ENCODE measurements at regions not wholly inside any gene's neighbourhood (a gene's known extent, or its start where the extent isn't known, plus 50 kb on each side); places are given as distances from the start of the nearest gene placed in this dataset.
"Not testable (repeated sequence)": the region's sequence is repeated elsewhere in the genome, so short reads cannot be mapped to it uniquely, and the experiment has no call there.

- not testable (repeated sequence) for DNase-seq
These were observed 180.9 kb downstream of the CEP170 start for GRCh38 chr1:243074224-243074623.

DNA sequence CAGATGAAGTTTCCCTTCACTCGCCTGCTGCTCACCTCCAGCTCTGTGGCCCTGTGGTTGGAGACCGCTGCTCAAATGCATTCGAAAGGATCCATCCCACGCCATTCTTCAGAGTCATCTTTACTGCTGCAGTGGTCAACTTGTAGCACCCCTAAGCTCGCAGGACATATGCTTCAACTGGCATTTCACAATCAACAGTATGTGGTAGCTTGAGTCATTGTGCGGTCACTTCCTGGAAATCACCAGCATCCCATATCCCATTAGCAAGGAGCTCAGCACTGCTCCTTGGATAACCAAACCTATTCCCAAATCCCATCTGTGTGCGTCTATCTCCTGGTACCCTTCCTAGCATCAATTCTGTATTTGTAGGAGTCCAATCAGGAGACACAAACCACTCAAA is 188.0 kb downstream of the CEP170 start:
- DNase-seq = not testable (repeated sequence)

DNA sequence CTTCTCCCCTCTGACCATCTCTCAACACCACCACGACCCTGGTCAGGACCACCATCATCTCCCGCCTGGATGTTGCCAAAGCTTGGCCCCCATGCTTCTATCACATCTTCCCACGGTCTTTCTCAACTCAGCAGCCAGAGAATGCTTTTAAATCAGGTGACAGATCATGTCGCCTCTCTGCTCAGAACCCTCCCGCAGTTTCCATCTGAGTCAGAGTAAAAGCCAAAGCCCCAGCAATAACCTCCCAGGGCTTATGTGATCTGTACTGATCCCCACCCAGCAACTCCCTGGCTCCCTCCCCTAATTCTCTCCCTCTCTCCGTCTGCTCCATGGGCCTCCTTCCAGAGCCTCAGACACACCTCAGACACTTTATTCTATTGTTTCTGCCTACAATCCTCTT is 193.1 kb downstream of the CEP170 start:
- DNase-seq = not testable (repeated sequence)

- not testable (repeated sequence) for DNase-seq
These were observed 199.6 kb downstream of the CEP170 start for GRCh38 chr1:243055510-243055909.

- not testable (repeated sequence) for DNase-seq
These were observed 200.0 kb downstream of the CEP170 start for GRCh38 chr1:243055091-243055490.

GRCh38 chr1:243054681-243055080 is 200.4 kb downstream of the CEP170 start:
- DNase-seq = not testable (repeated sequence)

GRCh38 chr1:243053048-243053447 is 202.0 kb downstream of the CEP170 start:
- DNase-seq = not testable (repeated sequence)

DNA sequence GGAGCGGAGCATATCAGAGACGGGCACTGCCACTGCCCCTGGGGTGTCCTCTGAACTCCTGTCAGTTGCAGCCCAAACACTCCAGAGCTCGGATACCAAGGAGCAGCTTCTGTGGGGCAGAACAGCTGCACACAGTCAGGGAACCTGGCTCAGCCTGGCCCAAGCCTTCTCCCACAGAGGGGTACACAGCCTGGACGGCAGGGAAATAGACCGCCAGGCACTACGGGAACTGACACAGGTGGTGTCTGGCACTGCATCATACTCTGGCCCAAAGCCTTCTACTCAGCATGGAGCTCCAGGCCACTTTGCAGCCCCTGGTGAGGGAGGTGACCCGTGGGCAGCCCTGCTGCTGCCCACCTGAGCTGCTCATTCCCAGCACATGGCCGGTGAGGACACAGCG is 204.5 kb downstream of the CEP170 start:
- not testable (repeated sequence) for DNase-seq

- DNase-seq = not testable (repeated sequence)
These were observed 205.4 kb downstream of the CEP170 start for GRCh38 chr1:243049716-243050115.

DNA sequence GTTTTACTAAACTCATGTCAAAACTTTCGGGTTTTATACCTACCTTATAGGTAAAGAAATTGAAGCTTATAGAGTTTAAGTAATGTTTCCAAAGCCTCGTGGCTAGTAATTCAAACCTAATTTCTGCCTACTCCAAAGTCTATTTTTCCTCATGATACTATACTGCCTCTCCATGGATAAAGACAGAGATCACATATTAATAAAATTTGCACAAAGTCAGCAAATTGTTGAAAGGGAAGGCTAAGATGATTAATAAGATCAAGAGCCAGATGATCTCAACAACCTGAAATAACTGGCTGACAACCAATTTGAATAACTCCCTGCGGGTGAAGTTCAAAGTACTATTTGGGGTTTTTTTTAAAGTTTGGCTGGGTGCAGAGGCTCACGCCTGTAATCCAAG is 233.7 kb downstream of the CEP170 start:
- not testable (repeated sequence) for DNase-seq

GRCh38 chr1:243019030-243019635 is 235.9 kb downstream of the CEP170 start:
- DNase-seq = not testable (repeated sequence)

GRCh38 chr1:243010719-243011118 is 244.4 kb downstream of the CEP170 start:
- not testable (repeated sequence) for DNase-seq

DNA sequence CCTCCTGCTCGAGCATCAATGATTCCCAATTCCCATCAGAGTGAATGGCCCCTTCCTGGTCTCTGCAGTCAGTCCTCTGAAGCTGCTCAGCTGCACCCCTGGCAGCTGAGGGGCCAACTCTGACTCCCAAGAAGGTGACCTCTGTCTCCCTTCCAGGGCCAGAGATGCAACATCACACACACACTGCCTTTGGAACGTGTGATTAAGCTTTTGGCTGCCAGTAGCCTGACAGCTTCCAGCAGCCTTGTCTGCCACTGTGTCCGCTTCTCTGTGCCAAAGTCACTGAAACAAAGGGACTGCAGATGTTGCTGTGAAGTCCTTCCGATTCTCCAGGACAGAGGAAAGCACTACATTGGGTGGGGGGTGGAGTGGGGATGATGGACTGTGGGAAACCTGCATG is 254.1 kb downstream of the CEP170 start:
- not testable (repeated sequence) for DNase-seq

GRCh38 chr1:242992776-242993175 is 262.3 kb downstream of the CEP170 start:
- DNase-seq = not testable (repeated sequence)

DNA sequence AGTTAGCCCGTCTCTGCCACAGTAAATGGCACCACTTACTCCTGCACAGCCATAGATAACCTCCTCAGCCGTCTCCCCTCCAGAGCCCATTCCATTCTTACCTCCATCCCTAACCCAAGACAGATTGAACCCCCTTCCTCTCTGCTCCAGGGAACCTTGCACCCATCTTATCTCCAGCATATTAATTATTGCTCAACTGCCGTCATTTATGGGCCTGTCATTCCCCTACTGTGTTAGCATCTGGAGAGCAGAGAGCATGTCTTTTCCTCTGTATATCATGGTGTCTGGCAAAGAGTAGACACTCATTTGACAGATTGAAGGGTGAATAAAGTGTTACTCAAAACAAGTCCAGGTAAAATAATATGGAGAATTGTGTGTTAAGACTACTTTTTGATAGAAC is 270.0 kb downstream of the CEP170 start:
- not testable (repeated sequence) for DNase-seq

GRCh38 chr1:242973341-242973740 is 281.7 kb downstream of the CEP170 start:
- not testable (repeated sequence) for DNase-seq

DNA sequence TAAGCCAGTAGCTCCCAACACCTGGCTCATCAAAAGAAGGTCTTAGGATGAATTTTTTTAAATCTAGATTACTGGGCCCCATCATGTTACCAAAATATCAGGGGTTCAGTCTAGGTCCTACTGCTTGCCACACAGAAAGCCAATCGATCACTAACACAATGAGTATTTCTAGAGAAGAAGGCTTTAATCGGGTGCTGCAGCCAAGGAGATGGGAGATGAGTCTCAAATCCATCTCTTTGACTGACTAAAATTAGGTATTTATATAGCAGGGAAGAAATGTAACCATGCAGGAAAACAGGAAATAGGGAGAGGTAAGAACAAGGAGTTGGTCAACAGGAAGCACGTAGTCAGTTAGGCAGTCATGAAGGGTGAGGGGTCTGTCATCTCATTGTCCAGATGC is 288.2 kb downstream of the CEP170 start:
- DNase-seq = no peak

- not testable (repeated sequence) for DNase-seq
These were observed 295.7 kb downstream of the CEP170 start for GRCh38 chr1:242959397-242959796.

- DNase-seq = not testable (repeated sequence)
These were observed 300.1 kb downstream of the CEP170 start for GRCh38 chr1:242954945-242955344.

GRCh38 chr1:242946206-242946605 is 308.9 kb downstream of the CEP170 start:
- DNase-seq = no peak

DNA sequence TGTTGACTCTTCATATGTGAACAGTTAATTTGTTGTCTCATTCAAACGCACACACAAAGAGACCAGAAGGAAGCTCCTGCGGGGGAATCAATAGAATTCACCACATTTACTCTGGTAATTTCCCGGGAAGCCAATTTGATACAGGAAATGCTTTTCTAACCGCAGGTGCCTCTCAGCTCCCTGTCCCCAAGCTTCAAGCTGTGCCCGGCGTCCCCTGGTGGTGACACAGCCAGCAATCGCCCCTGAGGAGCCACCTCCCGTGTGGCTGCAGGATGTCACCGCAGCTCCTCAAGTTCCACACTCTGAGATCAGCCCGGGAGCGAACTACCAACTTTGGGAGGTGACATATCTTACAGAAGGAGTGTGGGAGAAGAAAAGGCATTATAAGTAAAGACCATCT is 318.4 kb downstream of the CEP170 start:
- DNase-seq = peak in 1 of 3 experiments; percentile 8

DNA sequence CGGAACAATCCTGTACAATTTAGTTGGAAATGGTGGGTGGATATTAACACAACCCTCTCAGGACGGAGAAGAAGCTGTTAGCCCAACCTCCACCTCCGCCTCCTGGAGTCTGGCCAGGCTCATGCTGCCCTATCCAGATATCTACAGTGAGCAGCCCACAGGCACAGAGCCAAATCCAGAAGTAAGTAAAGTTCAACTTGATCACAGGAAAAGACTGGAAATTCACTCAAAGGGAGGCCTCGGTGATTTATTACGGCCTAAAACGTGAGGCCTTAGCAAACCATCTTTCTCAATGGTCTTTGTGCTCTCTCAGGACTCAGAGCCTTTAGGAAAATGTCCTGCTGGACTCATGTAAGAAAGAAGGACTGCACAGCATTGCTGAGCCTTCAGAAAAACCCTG is 330.4 kb downstream of the CEP170 start:
- not testable (repeated sequence) for DNase-seq

DNA sequence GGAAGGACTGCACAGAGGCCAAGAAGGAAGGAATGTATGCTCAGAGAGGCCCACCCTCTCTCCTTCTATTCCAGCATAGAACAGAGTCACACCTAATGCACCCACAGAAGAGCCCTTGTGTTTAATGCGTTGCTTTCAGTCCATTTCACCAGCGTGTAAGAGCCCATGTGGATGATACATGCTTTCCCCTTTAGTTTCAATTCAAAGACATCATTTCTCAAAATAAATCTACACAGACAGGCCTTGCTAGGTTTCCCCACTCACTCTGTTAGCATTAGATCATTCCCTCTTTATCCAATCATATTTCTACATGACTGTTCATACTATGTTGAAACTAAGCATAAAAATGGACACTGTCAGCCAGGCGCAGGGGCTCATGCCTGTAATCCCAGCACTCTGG is 331.5 kb downstream of the CEP170 start:
- not testable (repeated sequence) for DNase-seq

DNA sequence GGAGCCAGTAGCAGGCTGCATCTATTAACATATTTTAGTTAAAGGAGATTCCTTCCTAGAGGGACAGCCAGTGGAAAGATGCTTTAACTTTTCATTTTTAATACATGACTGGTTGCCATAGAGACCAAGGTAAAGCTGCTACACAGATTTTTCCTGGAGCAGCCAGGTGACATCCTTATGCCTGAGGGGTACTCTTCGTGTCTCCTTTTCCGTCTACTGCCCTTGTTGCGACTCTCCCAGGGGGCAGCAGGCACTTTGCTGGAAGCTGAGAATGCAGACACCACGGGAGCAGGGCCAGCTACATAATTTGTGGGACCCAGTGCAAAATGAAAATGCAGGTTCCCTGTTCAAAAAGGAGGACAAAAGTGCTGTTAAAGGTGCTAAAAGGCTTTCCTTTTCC is 340.4 kb downstream of the CEP170 start:
- not testable (repeated sequence) for DNase-seq

- not testable (repeated sequence) for DNase-seq
These were observed 342.2 kb downstream of the CEP170 start for GRCh38 chr1:242912855-242913254.
